Muscle of leg (tissue), 3 donors: ENCODE measurements at regions not wholly inside any gene's neighbourhood (a gene's known extent, or its start where the extent isn't known, plus 50 kb on each side); places are given as distances from the start of the nearest gene placed in this dataset.

Experiments
- DNase-seq: peaks from one replicate; pipeline ENCODE4 v3.0.0; 2013
- H3K27ac ChIP-seq: one replicate; pipeline ENCODE4 v1.5.1; 2013; ENCODE audit warnings: mild to moderate bottlenecking, low read length, control low read depth
- H3K27me3 ChIP-seq: one replicate; pipeline ENCODE4 v1.6.1; 2013; ENCODE audit warnings: low read length; ENCODE audit not compliant: control insufficient read depth, insufficient read depth
- H3K36me3 ChIP-seq: one replicate; pipeline ENCODE4 v1.6.1; 2013; ENCODE audit warnings: low read length; ENCODE audit not compliant: control insufficient read depth, insufficient read depth
- H3K4me1 ChIP-seq: one replicate; pipeline ENCODE4 v1.6.1; 2013; ENCODE audit warnings: low read length; ENCODE audit not compliant: control insufficient read depth, insufficient read depth
- H3K4me3 ChIP-seq: one replicate; pipeline ENCODE4 v1.5.1; 2013; ENCODE audit warnings: low read length, control low read depth
- H3K9me3 ChIP-seq: replicated peaks from 2 replicates; pipeline ENCODE4 v1.6.1; 2013; ENCODE audit warnings: low read depth, low read length; ENCODE audit not compliant: control insufficient read depth
- WGBS: methylation state at CpG from one replicate; pipeline ENCODE4 v1.1.5; 2013; ENCODE audit warnings: missing lambda C conversion rate; ENCODE audit not compliant: insufficient coverage; 5-methylcytosine and 5-hydroxymethylcytosine counted together

DNA sequence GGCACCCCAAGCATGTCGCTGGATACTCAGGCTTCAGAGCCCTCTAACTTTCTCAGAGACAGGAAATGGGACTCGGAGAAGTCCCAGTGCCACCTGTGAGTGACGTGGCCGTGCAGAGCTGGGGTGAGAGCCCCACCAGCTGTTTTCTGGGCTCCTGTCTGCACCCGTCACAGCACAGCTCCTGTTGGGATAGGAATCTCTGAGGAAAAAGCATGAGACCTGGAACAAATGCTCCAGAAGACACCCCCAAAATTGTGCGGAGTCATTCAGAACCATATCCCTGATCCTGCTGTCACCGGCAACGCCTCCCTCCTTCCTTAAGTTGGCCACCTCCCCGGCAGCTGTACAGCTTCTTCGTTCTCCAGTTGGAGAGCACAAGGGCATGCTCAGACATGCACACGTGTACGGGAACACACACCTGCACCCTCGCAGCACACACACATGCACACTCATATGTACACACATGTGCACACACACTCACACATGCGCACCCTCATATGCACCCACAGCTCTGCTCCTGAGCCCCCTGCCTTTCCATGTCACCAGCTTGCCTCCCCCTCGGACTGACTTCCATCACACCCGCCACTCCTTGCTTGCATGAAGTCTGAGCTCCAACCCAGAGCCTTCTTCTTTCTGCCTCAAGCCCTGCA is 1430.0 kb downstream of the BRD1 start:
- no peak overlapping the region for H3K27ac ChIP-seq
- DNase-seq, result no peak
- H3K9me3 ChIP-seq, result no peaks in the 10 kb centered on the region
- H3K27me3 ChIP-seq, result no peaks in the 10 kb centered on the region
- H3K4me3 ChIP-seq, result no peak overlapping the region
- H3K36me3 ChIP-seq, result no peaks in the 10 kb centered on the region
- no peaks in the 10 kb centered on the region for H3K4me1 ChIP-seq
- 59% methylated on average over 10 of the region's 16 CpGs for WGBS

DNA sequence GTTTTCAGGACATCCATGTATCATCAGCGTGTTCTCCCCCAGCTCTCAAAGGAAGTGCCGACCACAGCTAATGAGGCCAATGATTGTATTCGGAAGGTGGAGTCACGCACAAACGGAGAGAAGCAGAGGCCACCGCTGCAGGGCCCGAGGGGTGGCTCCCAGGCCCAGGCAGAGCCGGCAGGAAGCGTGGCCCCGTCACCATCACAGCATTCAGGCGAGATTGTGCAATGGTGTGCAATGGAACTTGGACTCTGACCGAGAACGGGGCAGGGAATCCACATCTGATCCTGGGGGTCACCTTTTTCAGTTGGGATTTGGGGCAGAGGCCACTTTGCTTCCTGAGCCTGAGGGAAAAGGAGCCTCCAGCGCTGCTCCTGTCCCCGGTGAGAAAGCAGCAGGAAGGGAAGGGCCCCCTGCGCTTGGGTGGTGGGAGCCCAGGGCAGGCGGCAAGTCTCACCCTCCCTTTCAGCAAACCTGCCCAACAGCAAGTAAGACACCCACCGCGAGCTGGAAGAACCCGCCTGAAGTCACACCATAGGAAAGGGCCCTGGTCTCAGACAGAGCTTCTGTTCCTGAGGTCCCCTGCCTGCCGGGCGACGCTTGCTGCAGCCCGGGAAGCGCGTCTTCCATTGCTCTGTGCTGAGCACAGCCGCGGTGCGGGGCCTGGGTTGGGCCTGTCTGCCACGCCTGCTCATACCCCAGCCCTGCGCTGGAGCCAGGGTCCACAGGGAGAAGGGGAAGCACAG is 1430.7 kb downstream of the BRD1 start:
- Histone ChIP-seq H3K36me3 (no peaks in the 10 kb centered on the region), H3K4me1 (no peaks in the 10 kb centered on the region), H3K4me3 (no peak overlapping the region), H3K9me3 (no peaks in the 10 kb centered on the region), H3K27me3 (no peaks in the 10 kb centered on the region), H3K27ac (no peak overlapping the region)
- 78% methylated on average over 26 of the region's 31 CpGs for WGBS
- DNase-seq, result no peak

DNA sequence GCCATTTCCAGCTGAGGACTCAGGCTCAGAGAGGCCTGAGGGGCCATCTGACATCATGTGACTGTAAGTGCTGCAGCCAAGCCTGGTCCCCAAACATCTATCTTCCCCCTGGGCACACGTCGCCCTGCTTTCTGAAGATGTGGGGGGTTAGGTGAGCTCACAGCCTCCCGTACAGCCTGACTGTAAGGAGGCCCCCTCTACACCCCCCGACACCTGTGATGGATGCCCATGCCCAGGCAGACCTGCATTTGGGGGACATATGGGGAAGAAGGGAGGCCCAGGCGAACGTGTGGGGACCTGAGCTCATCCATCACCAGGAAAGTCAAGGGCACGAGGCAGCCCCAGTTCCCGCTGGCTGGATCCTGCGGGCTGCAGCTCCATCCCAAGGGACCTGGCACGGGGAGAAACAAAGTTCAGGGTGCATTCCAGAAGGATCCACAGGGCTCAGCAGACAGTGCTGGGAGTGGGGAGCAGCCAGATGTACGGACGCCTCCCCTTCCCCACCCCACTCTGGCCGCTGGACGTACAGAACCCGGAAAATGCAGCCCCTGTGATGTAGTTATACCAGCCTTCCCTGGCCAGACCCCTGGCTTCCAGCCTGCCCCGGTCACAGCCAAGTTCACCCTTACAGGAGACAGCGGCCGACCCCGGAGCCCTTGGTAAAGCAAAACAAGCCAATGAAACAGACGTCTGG is 1431.4 kb downstream of the BRD1 start:
- H3K27me3 ChIP-seq, result peaks cover under 1% of the 10 kb centered on the region
- no peak for DNase-seq
- WGBS, result 77% methylated on average over 14 of the region's 20 CpGs
- H3K9me3 ChIP-seq, result no peaks in the 10 kb centered on the region
- H3K4me1 ChIP-seq, result no peaks in the 10 kb centered on the region
- no peak overlapping the region for H3K27ac ChIP-seq
- no peaks in the 10 kb centered on the region for H3K36me3 ChIP-seq
- no peak overlapping the region for H3K4me3 ChIP-seq

DNA sequence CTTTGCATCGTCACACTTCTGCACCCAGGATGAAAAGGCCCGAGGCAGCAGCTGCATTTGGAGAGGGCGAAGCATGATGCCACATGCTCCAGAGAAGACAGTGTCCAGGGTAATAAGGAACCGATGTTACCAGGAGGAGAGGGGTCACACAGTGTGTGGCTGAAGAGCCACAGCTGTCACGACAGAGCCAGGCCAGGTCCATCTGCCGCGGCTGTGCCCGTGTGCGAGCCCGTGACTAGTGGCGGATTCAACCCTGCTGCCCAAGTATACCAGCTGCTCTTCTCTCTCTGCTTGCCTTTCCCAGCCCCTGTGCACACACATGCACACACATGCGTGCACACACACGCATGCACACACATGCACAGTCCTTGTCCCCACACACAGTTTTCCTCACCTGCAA is 1432.5 kb downstream of the BRD1 start:
- Histone ChIP-seq H3K4me3 (no peak overlapping the region), H3K36me3 (no peaks in the 10 kb centered on the region), H3K27me3 (peaks cover 3% of the 10 kb centered on the region), H3K4me1 (no peaks in the 10 kb centered on the region), H3K27ac (no peak overlapping the region), H3K9me3 (no peaks in the 10 kb centered on the region)
- 79% methylated on average over 11 of the region's 13 CpGs for WGBS
- DNase-seq, result no peak

DNA sequence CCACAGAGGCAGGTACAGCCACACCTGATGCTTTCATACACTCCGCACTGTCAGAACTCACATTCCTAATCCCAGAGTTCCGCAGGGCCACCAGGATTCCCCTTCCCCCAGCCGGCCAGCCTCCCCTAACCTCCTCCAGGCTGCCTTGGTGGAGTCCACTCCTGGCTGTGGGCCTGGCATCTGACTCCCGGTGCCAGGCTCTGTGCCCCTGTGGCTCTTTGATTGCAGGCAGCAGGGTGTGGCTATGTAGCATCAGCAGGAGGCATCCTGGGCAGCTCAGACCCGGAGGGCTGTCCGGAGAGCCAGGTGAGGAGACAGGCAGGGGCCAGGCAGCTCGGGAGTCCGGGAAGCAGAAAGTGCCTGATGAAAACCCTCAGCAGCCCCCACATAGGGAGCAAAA is 1432.9 kb downstream of the BRD1 start:
- no peak for DNase-seq
- 88% methylated on average over 7 of the region's 8 CpGs for WGBS
- Histone ChIP-seq H3K9me3 (no peaks in the 10 kb centered on the region), H3K4me1 (no peaks in the 10 kb centered on the region), H3K36me3 (no peaks in the 10 kb centered on the region), H3K27ac (no peak overlapping the region), H3K4me3 (no peak overlapping the region), H3K27me3 (peaks cover 3% of the 10 kb centered on the region)

DNA sequence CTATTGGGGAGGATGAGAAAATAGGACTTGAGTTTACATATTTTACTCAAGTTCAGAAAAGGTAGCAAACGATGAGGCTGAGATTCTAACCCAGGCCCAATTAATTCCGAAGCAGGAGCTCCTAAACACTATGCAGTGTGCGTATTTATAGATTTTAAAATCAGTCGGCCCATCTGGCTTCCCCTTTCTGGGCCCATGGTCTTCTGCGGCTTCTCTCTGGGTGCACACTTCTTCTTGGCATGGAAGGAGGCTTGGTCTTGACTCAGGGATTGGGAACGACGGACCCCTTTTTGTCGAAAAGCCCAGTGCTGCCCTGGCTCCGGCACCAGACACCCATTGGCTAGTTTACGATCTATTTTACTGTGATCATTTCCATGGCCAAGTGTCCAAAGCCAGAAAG is 1433.8 kb downstream of the BRD1 start:
- H3K9me3 ChIP-seq, result no peaks in the 10 kb centered on the region
- 79% methylated on average over 7 of the region's 10 CpGs for WGBS
- no peaks in the 10 kb centered on the region for H3K36me3 ChIP-seq
- no peak overlapping the region for H3K27ac ChIP-seq
- no peak for DNase-seq
- no peak overlapping the region for H3K4me3 ChIP-seq
- H3K4me1 ChIP-seq, result no peaks in the 10 kb centered on the region
- peaks cover 3% of the 10 kb centered on the region for H3K27me3 ChIP-seq

DNA sequence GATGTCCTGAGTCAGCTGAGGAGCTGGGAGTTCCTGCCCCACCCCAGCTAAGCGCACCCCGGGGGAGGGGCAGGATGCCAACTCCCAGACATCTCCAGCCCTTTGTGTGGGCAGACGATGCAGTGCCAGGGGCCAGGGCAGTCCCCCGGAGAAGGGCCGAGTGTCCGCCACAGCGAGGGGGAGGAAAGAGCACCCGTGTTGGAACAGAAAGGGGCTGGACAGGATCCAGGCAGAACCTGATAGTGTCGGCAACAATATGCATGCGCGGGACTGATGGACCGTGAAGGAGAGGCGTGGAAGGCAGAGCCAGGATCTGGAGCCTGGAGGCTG is 1434.7 kb downstream of the BRD1 start:
- 71% methylated on average over 13 of the region's 13 CpGs for WGBS

DNA sequence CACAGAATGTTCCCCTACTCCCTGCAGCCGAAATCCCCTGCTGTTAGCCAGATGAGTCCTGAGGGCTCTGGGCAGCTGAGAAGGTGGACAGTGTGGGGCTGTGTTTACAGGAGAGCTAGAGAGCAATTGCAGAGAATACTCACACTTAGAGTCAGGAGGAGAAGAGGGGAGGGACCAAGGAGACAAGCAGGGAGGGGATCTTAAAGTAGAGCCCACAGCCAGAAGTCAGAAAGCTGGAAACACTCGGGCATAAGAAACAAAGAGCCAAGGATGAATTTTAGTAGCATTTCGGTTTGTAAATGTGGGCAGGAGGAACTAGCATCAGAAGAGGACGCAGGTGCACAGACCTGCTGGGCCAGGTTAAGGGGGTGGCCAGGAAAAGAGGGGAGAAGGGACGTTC is 1435.9 kb downstream of the BRD1 start:
- Histone ChIP-seq H3K4me3 (no peak overlapping the region), H3K27me3 (peaks cover 3% of the 10 kb centered on the region), H3K27ac (no peak overlapping the region), H3K4me1 (no peaks in the 10 kb centered on the region), H3K36me3 (no peaks in the 10 kb centered on the region), H3K9me3 (no peaks in the 10 kb centered on the region)
- no peak for DNase-seq
- WGBS, result 74% methylated on average over 2 of the region's 5 CpGs

More for the DNA sequence above, 1434.7 kb downstream of the BRD1 start:
- Histone ChIP-seq H3K4me3 (no peak overlapping the region), H3K27me3 (peaks cover 3% of the 10 kb centered on the region), H3K9me3 (no peaks in the 10 kb centered on the region), H3K27ac (no peak overlapping the region), H3K4me1 (no peaks in the 10 kb centered on the region), H3K36me3 (no peaks in the 10 kb centered on the region)
- DNase-seq, result no peak

DNA sequence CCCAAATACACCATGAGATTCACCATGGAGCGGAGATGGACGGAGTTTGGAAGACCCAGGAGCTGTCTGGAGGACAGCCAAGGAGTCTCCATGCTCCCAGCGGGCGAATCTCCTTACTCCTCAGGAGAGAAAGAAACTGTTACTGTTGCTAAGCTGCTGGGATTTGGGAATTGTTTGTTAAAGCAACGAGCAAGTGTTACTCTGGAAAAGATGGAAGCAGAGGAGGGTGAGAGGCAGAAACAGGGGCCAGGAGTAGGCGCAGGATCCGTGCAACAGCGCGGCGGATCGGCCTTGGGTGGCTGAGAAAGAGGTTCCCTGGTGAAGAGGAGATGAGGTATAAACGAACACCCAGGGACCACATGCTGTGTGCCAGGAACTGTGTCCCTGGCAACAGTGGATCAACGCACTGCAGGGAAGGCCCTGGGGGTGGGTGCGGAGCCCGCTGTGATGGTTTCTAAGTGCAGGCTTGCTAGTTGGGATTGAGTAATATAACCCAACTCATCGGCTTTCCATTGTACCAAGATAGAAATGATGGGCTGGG is 1436.4 kb downstream of the BRD1 start:
- no peak overlapping the region for H3K27ac ChIP-seq
- no peaks in the 10 kb centered on the region for H3K36me3 ChIP-seq
- H3K4me1 ChIP-seq, result no peaks in the 10 kb centered on the region
- H3K9me3 ChIP-seq, result no peaks in the 10 kb centered on the region
- no peak overlapping the region for H3K4me3 ChIP-seq
- H3K27me3 ChIP-seq, result peaks cover 3% of the 10 kb centered on the region
- 61% methylated on average over 10 of the region's 16 CpGs for WGBS
- no peak for DNase-seq

DNA sequence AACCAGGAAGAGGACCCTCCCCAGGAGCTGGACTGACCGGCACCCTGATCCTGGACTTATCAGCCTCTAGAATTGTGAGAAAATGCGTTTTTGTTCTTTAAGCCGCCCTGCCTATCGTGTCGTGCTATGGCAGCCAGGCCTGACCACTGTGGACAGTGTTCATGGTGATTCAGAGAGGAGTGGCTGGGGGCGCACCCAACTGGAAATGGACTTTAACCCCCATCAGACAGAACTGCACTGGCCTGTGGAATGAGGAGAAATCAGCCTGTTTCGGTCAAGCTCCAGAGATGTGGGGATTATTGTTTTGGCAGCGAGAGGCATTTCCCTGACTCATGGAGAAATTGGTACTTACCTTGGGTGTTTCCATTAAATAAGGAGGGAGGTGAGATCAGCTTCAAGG is 1437.8 kb downstream of the BRD1 start:
- no peak for DNase-seq
- Histone ChIP-seq H3K9me3 (peaks cover 3% of the 10 kb centered on the region), H3K27ac (no peak overlapping the region), H3K27me3 (peaks cover 3% of the 10 kb centered on the region), H3K36me3 (no peaks in the 10 kb centered on the region), H3K4me1 (no peaks in the 10 kb centered on the region), H3K4me3 (no peak overlapping the region)
- WGBS, result 78% methylated on average over 6 of the region's 8 CpGs
